ENCODE measurements at regions not wholly inside any gene's neighbourhood (a gene's known extent, or its start where the extent isn't known, plus 50 kb on each side); places are given as distances from the start of the nearest gene placed in this dataset.

DNA sequence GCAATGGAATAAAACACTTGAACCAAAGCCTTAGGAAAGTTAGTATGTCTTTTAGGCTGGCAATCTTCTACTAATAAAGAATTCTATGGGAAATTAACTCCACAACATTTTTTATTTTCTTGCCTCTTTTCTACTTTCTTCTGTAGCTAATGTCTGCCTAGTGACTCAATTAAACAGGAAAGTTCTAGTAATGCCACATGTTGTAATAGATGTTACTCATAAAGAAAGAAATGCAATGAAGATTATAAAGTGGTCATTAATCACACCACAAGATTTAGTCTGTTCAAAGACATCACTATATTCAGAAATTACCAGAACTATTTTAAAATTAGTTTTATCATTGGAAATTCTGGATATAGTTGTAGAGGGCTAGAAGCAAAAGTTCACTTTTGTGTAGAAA, 329.7 kb downstream of the SI start:
- ChIA-PET CTCF (no interaction called here), POLR2A (ENCODE audit: low non-redundant PET) (no interaction called here)
- H3K27ac ChIP-seq (ENCODE audit: low read depth, low read length, poor library complexity, severe bottlenecking) = no peak overlapping the region
- intact Hi-C loops (cut with micrococcal nuclease; ENCODE audit: unreplicated experiment) = no loop called here
- H3K36me3 ChIP-seq (ENCODE audit: insufficient read depth, low read length, poor library complexity, severe bottlenecking) = no peaks in the 10 kb centered on the region
- H3K9me3 ChIP-seq (ENCODE audit: low read depth, low read length, poor library complexity, severe bottlenecking) = no peaks in the 10 kb centered on the region
- no peaks in the 10 kb centered on the region for H3K4me1 ChIP-seq (ENCODE audit: insufficient read depth, low read length, poor library complexity, severe bottlenecking)
- no TSS peak for BruUV-seq (replicated peaks)
- no peaks in the 10 kb centered on the region for H3K27me3 ChIP-seq (replicated peaks; ENCODE audit: insufficient read depth, low read depth, low read length, poor library complexity)
- TF ChIP-seq CTCF (conservative IDR thresholded peaks at IDR 0.05; ENCODE audit: low read depth, low read length) (no peak), EZH2 (IDR thresholded peaks at IDR 0.05; ENCODE audit: borderline replicate concordance, low read depth, low read length, poor library complexity, severe bottlenecking) (no peak)
- H3K4me3 ChIP-seq (ENCODE audit: low read depth, low read length, poor library complexity, severe bottlenecking) = no peak overlapping the region
- no peak for DNase-seq (ENCODE audit: low spot score)

DNA sequence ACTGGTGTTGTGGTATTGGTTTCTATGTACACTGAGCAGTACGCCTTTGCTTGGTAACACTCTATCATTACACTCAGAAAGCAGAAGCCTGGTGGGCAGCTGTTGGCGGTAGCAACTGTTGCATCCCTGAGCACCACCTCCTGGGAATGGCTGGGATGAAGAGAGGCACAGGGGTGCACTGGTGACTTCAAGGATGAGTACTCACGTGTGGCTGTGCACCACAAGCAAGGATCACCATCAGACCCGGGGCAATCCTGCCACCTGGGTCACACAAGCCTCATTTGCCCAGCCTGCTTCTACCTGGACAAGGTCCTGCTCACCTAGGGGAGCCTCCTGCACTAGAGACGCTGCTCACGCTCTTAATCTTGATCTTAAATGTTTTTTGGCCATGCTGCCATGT, 336.4 kb downstream of the SI start:
- H3K27me3 ChIP-seq (replicated peaks; ENCODE audit: insufficient read depth, low read depth, low read length, poor library complexity) = no peaks in the 10 kb centered on the region
- CTCF ChIA-PET = no interaction called here
- H3K27ac ChIP-seq (ENCODE audit: low read depth, low read length, poor library complexity, severe bottlenecking) = no peak overlapping the region
- H3K9me3 ChIP-seq (ENCODE audit: low read depth, low read length, poor library complexity, severe bottlenecking) = no peaks in the 10 kb centered on the region
- H3K36me3 ChIP-seq (ENCODE audit: insufficient read depth, low read length, poor library complexity, severe bottlenecking) = no peaks in the 10 kb centered on the region
- BruUV-seq (replicated peaks) = no TSS peak
- TF ChIP-seq EZH2 (IDR thresholded peaks at IDR 0.05; ENCODE audit: borderline replicate concordance, low read depth, low read length, poor library complexity, severe bottlenecking) (no peak), CTCF (conservative IDR thresholded peaks at IDR 0.05; ENCODE audit: low read depth, low read length) (no peak)
- no peaks in the 10 kb centered on the region for H3K4me1 ChIP-seq (ENCODE audit: insufficient read depth, low read length, poor library complexity, severe bottlenecking)
- H3K4me3 ChIP-seq (ENCODE audit: low read depth, low read length, poor library complexity, severe bottlenecking) = no peak overlapping the region
- POLR2A ChIA-PET (ENCODE audit: low non-redundant PET) = no interaction called here
- no peak for DNase-seq (ENCODE audit: low spot score)
- intact Hi-C loops (cut with micrococcal nuclease; ENCODE audit: unreplicated experiment) = no loop called here

DNA sequence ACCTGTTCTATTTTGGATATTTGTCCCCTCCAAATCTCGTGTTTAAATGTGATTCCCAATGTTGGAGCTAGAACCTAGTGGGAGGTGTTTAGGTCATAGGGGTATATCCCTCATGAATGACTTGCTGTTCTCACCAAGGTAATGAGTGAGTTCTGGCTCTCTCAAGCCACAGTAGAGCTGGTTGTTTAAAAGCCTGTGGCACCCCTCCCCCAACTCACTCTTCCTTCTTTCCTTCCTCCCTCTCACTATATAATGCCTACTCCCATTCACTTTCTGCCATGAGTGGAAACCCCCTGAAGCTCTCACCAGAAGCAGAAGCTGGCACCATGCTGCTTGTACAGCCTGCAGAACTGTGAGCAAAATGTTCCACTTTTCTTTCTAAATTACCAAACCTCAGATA, 341.1 kb downstream of the SI start:
- POLR2A ChIA-PET (ENCODE audit: low non-redundant PET) = no interaction called here
- no peak for TF ChIP-seq CTCF (conservative IDR thresholded peaks at IDR 0.05; ENCODE audit: low read depth, low read length)
- TF ChIP-seq EZH2 (IDR thresholded peaks at IDR 0.05; ENCODE audit: borderline replicate concordance, low read depth, low read length, poor library complexity, severe bottlenecking) = no peak

More for the DNA sequence above, 341.1 kb downstream of the SI start:
- DNase-seq (ENCODE audit: low spot score) = no peak
- CTCF ChIA-PET = no interaction called here
- H3K36me3 ChIP-seq (ENCODE audit: insufficient read depth, low read length, poor library complexity, severe bottlenecking) = no peaks in the 10 kb centered on the region
- BruUV-seq (replicated peaks) = no TSS peak
- no peak overlapping the region for H3K4me3 ChIP-seq (ENCODE audit: low read depth, low read length, poor library complexity, severe bottlenecking)
- no peaks in the 10 kb centered on the region for H3K9me3 ChIP-seq (ENCODE audit: low read depth, low read length, poor library complexity, severe bottlenecking)
- no peaks in the 10 kb centered on the region for H3K27me3 ChIP-seq (replicated peaks; ENCODE audit: insufficient read depth, low read depth, low read length, poor library complexity)
- no peak overlapping the region for H3K27ac ChIP-seq (ENCODE audit: low read depth, low read length, poor library complexity, severe bottlenecking)
- intact Hi-C loops (cut with micrococcal nuclease; ENCODE audit: unreplicated experiment) = no loop called here
- H3K4me1 ChIP-seq (ENCODE audit: insufficient read depth, low read length, poor library complexity, severe bottlenecking) = no peaks in the 10 kb centered on the region

All from A673 (cell line).